ENCODE measurements at regions not wholly inside any gene's neighbourhood (a gene's known extent, or its start where the extent isn't known, plus 50 kb on each side); places are given as distances from the start of the nearest gene placed in this dataset.

DNA sequence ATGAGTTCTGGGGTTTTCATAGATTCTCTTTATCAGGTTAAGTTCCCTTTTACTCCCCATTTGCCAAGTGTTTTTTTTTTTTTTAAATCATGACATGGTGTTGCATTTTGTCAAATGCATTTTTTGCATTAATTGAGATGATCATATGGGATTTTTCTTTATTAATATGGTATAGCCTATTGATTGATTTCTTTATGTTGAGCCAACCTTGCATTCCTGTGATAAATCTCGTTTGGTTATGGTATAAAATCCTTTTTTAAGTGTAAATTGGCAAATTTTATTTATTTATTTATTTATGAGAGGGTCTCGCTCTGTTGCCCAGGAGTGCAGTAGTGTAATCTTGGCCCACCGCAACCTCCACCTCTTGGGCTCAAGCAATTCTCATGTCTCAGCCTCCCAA is 81.5 kb upstream of the ACVR1 start:
- Histone ChIP-seq H3K36me3 (no peaks in the 10 kb centered on the region), H3K9me3 (no peaks in the 10 kb centered on the region), H3K4me3 (ENCODE audit: low read depth, low read length) (no peak overlapping the region), H3K4me1 (no peaks in the 10 kb centered on the region), H3K27me3 (no peaks in the 10 kb centered on the region)
- DNase-seq: no peak
- no peak for TF ChIP-seq CTCF (IDR thresholded peaks at IDR 0.05; ENCODE audit: low read depth, low read length)

DNA sequence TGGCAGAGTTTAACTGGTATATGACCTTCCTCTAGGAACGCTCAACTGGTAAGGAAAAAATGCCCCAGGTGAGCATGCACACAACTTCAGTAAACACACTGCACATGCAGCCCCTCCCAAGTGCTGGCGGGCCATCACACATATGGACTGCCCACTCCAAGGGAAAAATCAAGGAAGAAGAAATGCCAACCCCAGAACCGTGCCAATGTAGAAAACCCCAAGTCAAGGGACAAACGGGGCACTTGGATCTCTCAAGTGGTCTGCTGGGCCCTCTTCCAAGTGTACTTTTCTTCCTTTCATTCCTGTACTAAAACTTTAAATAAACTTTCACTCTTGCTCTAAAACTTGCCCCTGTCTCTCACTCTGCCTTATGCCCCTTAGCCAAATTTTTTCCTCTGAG is 76.4 kb upstream of the ACVR1 start:
- no peaks in the 10 kb centered on the region for H3K9me3 ChIP-seq
- TF ChIP-seq CTCF (IDR thresholded peaks at IDR 0.05; ENCODE audit: low read depth, low read length): no peak
- H3K4me1 ChIP-seq: no peaks in the 10 kb centered on the region
- DNase-seq: no peak
- no peaks in the 10 kb centered on the region for H3K27me3 ChIP-seq
- no peak overlapping the region for H3K4me3 ChIP-seq (ENCODE audit: low read depth, low read length)
- H3K36me3 ChIP-seq: no peaks in the 10 kb centered on the region

DNA sequence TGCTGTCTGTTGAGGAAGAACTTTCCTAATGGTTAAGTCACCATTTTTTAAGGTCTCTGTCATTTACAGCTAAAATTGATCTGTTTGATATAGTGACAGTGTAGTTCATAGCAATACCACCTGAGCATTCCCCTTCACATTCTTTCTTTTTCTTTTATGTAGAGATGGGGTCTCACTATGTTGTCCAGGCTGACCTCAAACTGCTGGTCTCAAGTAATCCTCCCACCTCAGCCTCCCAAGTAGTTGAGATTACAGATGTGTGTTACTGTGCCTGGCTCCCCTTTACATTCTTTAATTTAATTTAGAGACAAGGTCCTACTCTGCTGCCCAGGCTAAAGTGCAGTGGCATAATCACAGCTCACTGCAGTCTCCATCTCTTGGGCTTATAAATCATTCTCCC is 72.7 kb upstream of the ACVR1 start:
- H3K27me3 ChIP-seq: no peaks in the 10 kb centered on the region
- TF ChIP-seq CTCF (IDR thresholded peaks at IDR 0.05; ENCODE audit: low read depth, low read length): no peak
- H3K36me3 ChIP-seq: no peaks in the 10 kb centered on the region
- H3K4me3 ChIP-seq (ENCODE audit: low read depth, low read length): no peak overlapping the region
- DNase-seq: no peak
- H3K9me3 ChIP-seq: no peaks in the 10 kb centered on the region
- H3K4me1 ChIP-seq: no peaks in the 10 kb centered on the region

GRCh38 chr2:157946919-157947557 is 70.9 kb upstream of the ACVR1 start:
- Histone ChIP-seq H3K27me3 (no peaks in the 10 kb centered on the region), H3K4me3 (ENCODE audit: low read depth, low read length) (no peak overlapping the region), H3K9me3 (no peaks in the 10 kb centered on the region), H3K36me3 (no peaks in the 10 kb centered on the region), H3K4me1 (no peaks in the 10 kb centered on the region)
- TF ChIP-seq CTCF (IDR thresholded peaks at IDR 0.05; ENCODE audit: low read depth, low read length): no peak
- DNase-seq: no peak

- TF ChIP-seq CTCF (IDR thresholded peaks at IDR 0.05; ENCODE audit: low read depth, low read length): no peak
- H3K4me1 ChIP-seq: no peaks in the 10 kb centered on the region
- no peaks in the 10 kb centered on the region for H3K36me3 ChIP-seq
- H3K27me3 ChIP-seq: no peaks in the 10 kb centered on the region
- no peak for DNase-seq
- H3K9me3 ChIP-seq: no peaks in the 10 kb centered on the region
- no peak overlapping the region for H3K4me3 ChIP-seq (ENCODE audit: low read depth, low read length)
Measured at GRCh38 chr2:157940024-157940423, 63.9 kb upstream of the ACVR1 start.

DNA sequence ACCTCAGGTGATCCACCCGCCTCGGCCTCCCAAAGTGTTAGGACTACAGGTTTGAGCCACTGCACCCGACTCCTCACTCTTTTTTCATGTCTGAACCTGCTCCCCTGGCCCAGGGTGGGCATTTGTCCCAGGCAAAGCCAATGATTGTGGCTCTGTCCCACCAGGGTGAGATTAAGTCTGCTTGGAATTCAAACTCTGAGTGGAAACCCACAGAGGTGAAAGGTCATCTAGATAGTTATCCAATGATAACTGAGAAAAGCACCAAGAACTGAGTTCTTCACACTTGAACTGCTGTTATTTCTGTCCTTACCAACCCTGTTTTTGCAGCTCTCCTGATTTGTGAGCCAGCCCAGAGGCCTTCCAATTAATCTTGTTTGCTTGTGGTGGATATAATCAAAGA is 62.4 kb upstream of the ACVR1 start:
- DNase-seq: no peak
- Histone ChIP-seq H3K36me3 (no peaks in the 10 kb centered on the region), H3K4me3 (ENCODE audit: low read depth, low read length) (no peak overlapping the region), H3K4me1 (no peaks in the 10 kb centered on the region), H3K9me3 (no peaks in the 10 kb centered on the region), H3K27me3 (no peaks in the 10 kb centered on the region)
- TF ChIP-seq CTCF (IDR thresholded peaks at IDR 0.05; ENCODE audit: low read depth, low read length): no peak

Data from BE2C (cell line).